Endothelial cell of umbilical vein (primary cell): ENCODE measurements at regions not wholly inside any gene's neighbourhood (a gene's known extent, or its start where the extent isn't known, plus 50 kb on each side); places are given as distances from the start of the nearest gene placed in this dataset.

ENCODE experiments used
- CTCF ChIP-seq, 2 donors: IDR thresholded peaks; 1 replicate in 1 of 2; 2 replicates in 1 of 2; pipeline ENCODE4 v1.5.1; 2011; ENCODE audit warnings: low read length in 2 of 2, mild to moderate bottlenecking in 2 of 2, moderate library complexity in 2 of 2, control low read depth in 1 of 2, inconsistent platforms in 1 of 2, low read depth in 1 of 2; ENCODE audit not compliant: insufficient read depth in 1 of 2; ENCODE audit errors: extremely low read depth in 1 of 2
- EZH2 ChIP-seq: IDR thresholded peaks from 2 replicates; pipeline ENCODE4 v1.6.1; 2012; ENCODE audit warnings: borderline replicate concordance, low read depth, mild to moderate bottlenecking, moderate library complexity, low read length, inconsistent platforms; ENCODE audit not compliant: severe bottlenecking
- MAX ChIP-seq: IDR thresholded peaks from 2 replicates; pipeline ENCODE4 v1.6.1; 2011; ENCODE audit not compliant: insufficient read depth, insufficient read length
- POLR2A ChIP-seq: IDR thresholded peaks from 2 replicates; pipeline ENCODE4 v1.6.1; 2012; ENCODE audit warnings: low read depth, mild to moderate bottlenecking, control low read depth, low read length
- POLR2AphosphoS5 ChIP-seq: IDR thresholded peaks from 2 replicates; pipeline ENCODE4 v1.6.1; 2012; ENCODE audit warnings: low read depth, mild to moderate bottlenecking, control low read depth, low read length, moderate library complexity; ENCODE audit not compliant: insufficient read depth

GRCh38 chr3:193780810-193781478 is 187.9 kb downstream of the OPA1 start:
- TF ChIP-seq CTCF (IDR thresholded peaks at IDR 0.05; ENCODE audit: extremely low read depth in 1 of 2, insufficient read depth in 1 of 2, low read depth in 1 of 2, low read length in 2 of 2) (peak; percentile 84 to 88), POLR2A (no peak), POLR2AphosphoS5 (no peak), EZH2 (no peak), MAX (no peak)
